GM12878 (cell line): ENCODE measurements at regions not wholly inside any gene's neighbourhood (a gene's known extent, or its start where the extent isn't known, plus 50 kb on each side); places are given as distances from the start of the nearest gene placed in this dataset.

Experiments
- CBFB ChIP-seq: IDR thresholded peaks from 2 replicates; pipeline ENCODE4 v1.6.1; 2016; ENCODE audit warnings: antibody characterized with exemption, low read depth
- EGR1 ChIP-seq, 2 experiments: IDR thresholded peaks; 1 replicate in 1 of 2; 2 replicates in 1 of 2; pipeline ENCODE4 v1.6.1; 2011 to 2012; ENCODE audit warnings: low read depth in 2 of 2, low read length in 2 of 2, borderline replicate concordance in 1 of 2, mild to moderate bottlenecking in 1 of 2, moderate library complexity in 1 of 2
- ETV6 ChIP-seq, 2 experiments: fragments of 450-650 bp in 1 of 2; IDR thresholded peaks in 1 of 2; conservative IDR thresholded peaks in 1 of 2; 2 replicates each; pipeline ENCODE4 v1.6.1; 2014; ENCODE audit warnings: antibody characterized with exemption in 1 of 2, borderline replicate concordance in 1 of 2, low read depth in 1 of 2, mild to moderate bottlenecking in 1 of 2, moderate library complexity in 1 of 2
- EZH2 ChIP-seq: IDR thresholded peaks from 2 replicates; pipeline ENCODE4 v1.6.1; 2012; ENCODE audit warnings: low read depth, mild to moderate bottlenecking, control low read depth, inconsistent platforms, low read length, borderline replicate concordance; ENCODE audit not compliant: control insufficient read depth
- HCFC1 ChIP-seq: fragments of 150-350 bp; IDR thresholded peaks from 2 replicates; pipeline ENCODE4 v1.6.1; 2014; ENCODE audit warnings: low read length
- HDAC6 ChIP-seq: fragments of 200-600 bp; sonication (generic); IDR thresholded peaks from one replicate; pipeline ENCODE4 v1.8.0; 2017; ENCODE audit warnings: antibody characterized with exemption; ENCODE audit not compliant: unreplicated experiment
- IKZF2 ChIP-seq, 2 experiments: fragments of 450-650 bp; IDR thresholded peaks; 2 replicates each; pipeline ENCODE4 v1.6.1; 2017; ENCODE audit warnings: mild to moderate bottlenecking in 2 of 2, moderate library complexity in 2 of 2
- MTA3 ChIP-seq: IDR thresholded peaks from 2 replicates; pipeline ENCODE4 v1.6.1; 2012; ENCODE audit warnings: low read length, inconsistent platforms, borderline replicate concordance
- MYC ChIP-seq: IDR thresholded peaks from 2 replicates; pipeline ENCODE4 v1.6.1; 2011; ENCODE audit warnings: mild to moderate bottlenecking, low read length, moderate library complexity, inconsistent platforms; ENCODE audit not compliant: insufficient read depth, insufficient replicate concordance, insufficient read length, severe bottlenecking
- PML ChIP-seq: IDR thresholded peaks from 2 replicates; pipeline ENCODE4 v1.6.1; 2012; ENCODE audit warnings: low read length, inconsistent platforms
- POLR2AphosphoS5 ChIP-seq: IDR thresholded peaks from 2 replicates; pipeline ENCODE4 v1.6.1; 2011; ENCODE audit warnings: mild to moderate bottlenecking, low read length, inconsistent platforms
- RAD21 ChIP-seq: IDR thresholded peaks from 2 replicates; pipeline ENCODE4 v1.6.1; 2011; ENCODE audit warnings: mild to moderate bottlenecking, low read depth, low read length, moderate library complexity; ENCODE audit not compliant: insufficient read depth
- RAD51 ChIP-seq: fragments of 450-650 bp; IDR thresholded peaks from 2 replicates; pipeline ENCODE4 v1.6.1; 2016; ENCODE audit warnings: moderate library complexity, mild to moderate bottlenecking, inconsistent platforms
- SPI1 ChIP-seq: IDR thresholded peaks from 2 replicates; pipeline ENCODE4 v1.6.1; 2011; ENCODE audit warnings: low read depth, mild to moderate bottlenecking, low read length, moderate library complexity, borderline replicate concordance; ENCODE audit not compliant: insufficient read depth
- SREBF2 ChIP-seq: IDR thresholded peaks from 2 replicates; pipeline ENCODE4 v1.6.1; 2012; ENCODE audit warnings: mild to moderate bottlenecking, low read length
- ZNF207 ChIP-seq: fragments of 450-650 bp; IDR thresholded peaks from 2 replicates; pipeline ENCODE4 v1.6.1; 2014; ENCODE audit warnings: antibody characterized with exemption, mild to moderate bottlenecking, borderline replicate concordance
- ZNF24 ChIP-seq: fragments of 450-650 bp; IDR thresholded peaks from 2 replicates; pipeline ENCODE4 v1.6.1; 2017; ENCODE audit warnings: antibody characterized with exemption, mild to moderate bottlenecking
- ZNF274 ChIP-seq: IDR thresholded peaks from one replicate; pipeline ENCODE4 v1.8.0; 2011; ENCODE audit not compliant: insufficient read length, insufficient read depth
- TF ChIP-seq, protein P1 (sequence below): fragments of 150-350 bp; IDR thresholded peaks from 2 replicates; pipeline ENCODE4 v1.6.1; 2014; ENCODE audit warnings: mild to moderate bottlenecking, low read depth, low read length
- TF ChIP-seq, protein P2 (sequence below): fragments of 450-650 bp; IDR thresholded peaks from 2 replicates; pipeline ENCODE4 v1.6.1; 2017; ENCODE audit warnings: low read depth, mild to moderate bottlenecking, moderate library complexity
- TF ChIP-seq, protein P3 (sequence below): IDR thresholded peaks from 2 replicates; pipeline ENCODE4 v1.6.1; 2012; ENCODE audit warnings: low read depth, low read length, improper control_type of control experiment
- TF ChIP-seq, protein P4 (sequence below): fragments of 450-650 bp; IDR thresholded peaks from 2 replicates; pipeline ENCODE4 v1.6.1; 2017; ENCODE audit warnings: borderline replicate concordance
- TF ChIP-seq, protein P5 (sequence below): fragments of 450-650 bp; IDR thresholded peaks from 2 replicates; pipeline ENCODE4 v1.6.1; 2017; ENCODE audit warnings: mild to moderate bottlenecking

DNA sequence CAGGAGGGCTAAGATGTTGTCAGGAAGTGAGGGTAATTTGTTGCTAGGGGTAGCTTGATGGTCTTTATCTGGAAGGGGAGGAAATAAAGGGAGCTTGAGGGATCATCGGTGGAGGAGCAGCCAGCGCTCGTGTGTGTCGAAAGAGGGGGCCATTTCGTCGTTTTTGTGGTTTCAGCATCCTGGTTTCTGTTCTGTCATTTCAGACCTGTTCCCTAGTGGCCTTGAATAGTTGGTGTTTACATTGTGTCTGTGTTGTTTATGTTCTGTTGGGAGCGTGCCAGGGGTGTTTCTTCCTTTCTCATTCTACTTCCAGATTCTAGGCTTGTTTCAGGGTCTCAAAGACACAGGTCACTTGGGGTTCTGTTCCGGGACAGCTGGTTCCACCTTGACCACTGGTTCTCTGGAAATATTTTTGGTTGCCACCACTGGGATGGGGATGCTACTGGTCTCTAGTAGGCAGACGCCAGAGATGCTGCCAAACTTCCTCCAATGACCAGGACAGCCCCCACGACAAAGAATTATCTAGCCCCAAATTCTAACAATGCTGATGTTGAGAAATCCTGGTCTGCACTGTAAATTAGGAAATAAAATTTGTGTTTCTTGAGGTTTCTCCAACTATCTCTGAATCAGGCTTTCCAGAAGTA, 113.9 kb upstream of the NAA20 start (continued):
- TF ChIP-seq, protein P1, sequence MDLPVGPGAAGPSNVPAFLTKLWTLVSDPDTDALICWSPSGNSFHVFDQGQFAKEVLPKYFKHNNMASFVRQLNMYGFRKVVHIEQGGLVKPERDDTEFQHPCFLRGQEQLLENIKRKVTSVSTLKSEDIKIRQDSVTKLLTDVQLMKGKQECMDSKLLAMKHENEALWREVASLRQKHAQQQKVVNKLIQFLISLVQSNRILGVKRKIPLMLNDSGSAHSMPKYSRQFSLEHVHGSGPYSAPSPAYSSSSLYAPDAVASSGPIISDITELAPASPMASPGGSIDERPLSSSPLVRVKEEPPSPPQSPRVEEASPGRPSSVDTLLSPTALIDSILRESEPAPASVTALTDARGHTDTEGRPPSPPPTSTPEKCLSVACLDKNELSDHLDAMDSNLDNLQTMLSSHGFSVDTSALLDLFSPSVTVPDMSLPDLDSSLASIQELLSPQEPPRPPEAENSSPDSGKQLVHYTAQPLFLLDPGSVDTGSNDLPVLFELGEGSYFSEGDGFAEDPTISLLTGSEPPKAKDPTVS, result no peak
- TF ChIP-seq ETV6 (conservative IDR thresholded peaks at IDR 0.05 in 1 of 2, IDR thresholded peaks at IDR 0.05 in 1 of 2; ENCODE audit: borderline replicate concordance in 1 of 2, low read depth in 1 of 2), result peak in 1 of 2 experiments; percentile 71; a peak in 1 of 4 replicates
- TF ChIP-seq, protein P2, sequence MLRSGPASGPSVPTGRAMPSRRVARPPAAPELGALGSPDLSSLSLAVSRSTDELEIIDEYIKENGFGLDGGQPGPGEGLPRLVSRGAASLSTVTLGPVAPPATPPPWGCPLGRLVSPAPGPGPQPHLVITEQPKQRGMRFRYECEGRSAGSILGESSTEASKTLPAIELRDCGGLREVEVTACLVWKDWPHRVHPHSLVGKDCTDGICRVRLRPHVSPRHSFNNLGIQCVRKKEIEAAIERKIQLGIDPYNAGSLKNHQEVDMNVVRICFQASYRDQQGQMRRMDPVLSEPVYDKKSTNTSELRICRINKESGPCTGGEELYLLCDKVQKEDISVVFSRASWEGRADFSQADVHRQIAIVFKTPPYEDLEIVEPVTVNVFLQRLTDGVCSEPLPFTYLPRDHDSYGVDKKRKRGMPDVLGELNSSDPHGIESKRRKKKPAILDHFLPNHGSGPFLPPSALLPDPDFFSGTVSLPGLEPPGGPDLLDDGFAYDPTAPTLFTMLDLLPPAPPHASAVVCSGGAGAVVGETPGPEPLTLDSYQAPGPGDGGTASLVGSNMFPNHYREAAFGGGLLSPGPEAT, result 0 out of 2 replicates have a peak, but pooled peaks have one; percentile 55
- TF ChIP-seq ZNF274, result no peak
- TF ChIP-seq, protein P3, sequence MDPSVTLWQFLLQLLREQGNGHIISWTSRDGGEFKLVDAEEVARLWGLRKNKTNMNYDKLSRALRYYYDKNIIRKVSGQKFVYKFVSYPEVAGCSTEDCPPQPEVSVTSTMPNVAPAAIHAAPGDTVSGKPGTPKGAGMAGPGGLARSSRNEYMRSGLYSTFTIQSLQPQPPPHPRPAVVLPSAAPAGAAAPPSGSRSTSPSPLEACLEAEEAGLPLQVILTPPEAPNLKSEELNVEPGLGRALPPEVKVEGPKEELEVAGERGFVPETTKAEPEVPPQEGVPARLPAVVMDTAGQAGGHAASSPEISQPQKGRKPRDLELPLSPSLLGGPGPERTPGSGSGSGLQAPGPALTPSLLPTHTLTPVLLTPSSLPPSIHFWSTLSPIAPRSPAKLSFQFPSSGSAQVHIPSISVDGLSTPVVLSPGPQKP, result no peak
- TF ChIP-seq SREBF2, result no peak
- TF ChIP-seq SPI1, result peak; percentile 40; the same call in 1 of the 2 replicates
- TF ChIP-seq EZH2, result no peak
- no peak for TF ChIP-seq PML
- no peak for TF ChIP-seq HCFC1
- no peak for TF ChIP-seq MYC
- no peak for TF ChIP-seq EGR1 (IDR thresholded peaks at IDR 0.05; ENCODE audit: borderline replicate concordance in 1 of 2, low read depth in 2 of 2, low read length in 2 of 2)
- TF ChIP-seq POLR2AphosphoS5, result no peak
- peak; percentile 84 for TF ChIP-seq RAD21
- TF ChIP-seq, protein P4, sequence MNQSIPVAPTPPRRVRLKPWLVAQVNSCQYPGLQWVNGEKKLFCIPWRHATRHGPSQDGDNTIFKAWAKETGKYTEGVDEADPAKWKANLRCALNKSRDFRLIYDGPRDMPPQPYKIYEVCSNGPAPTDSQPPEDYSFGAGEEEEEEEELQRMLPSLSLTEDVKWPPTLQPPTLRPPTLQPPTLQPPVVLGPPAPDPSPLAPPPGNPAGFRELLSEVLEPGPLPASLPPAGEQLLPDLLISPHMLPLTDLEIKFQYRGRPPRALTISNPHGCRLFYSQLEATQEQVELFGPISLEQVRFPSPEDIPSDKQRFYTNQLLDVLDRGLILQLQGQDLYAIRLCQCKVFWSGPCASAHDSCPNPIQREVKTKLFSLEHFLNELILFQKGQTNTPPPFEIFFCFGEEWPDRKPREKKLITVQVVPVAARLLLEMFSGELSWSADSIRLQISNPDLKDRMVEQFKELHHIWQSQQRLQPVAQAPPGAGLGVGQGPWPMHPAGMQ, result no peak
- peak; percentile 82 to 92 for TF ChIP-seq IKZF2 (IDR thresholded peaks at IDR 0.05)
- no peak for TF ChIP-seq MTA3
- no peak for TF ChIP-seq HDAC6
- no peak for TF ChIP-seq ZNF24
- TF ChIP-seq ZNF207, result no peak
- TF ChIP-seq, protein P5, sequence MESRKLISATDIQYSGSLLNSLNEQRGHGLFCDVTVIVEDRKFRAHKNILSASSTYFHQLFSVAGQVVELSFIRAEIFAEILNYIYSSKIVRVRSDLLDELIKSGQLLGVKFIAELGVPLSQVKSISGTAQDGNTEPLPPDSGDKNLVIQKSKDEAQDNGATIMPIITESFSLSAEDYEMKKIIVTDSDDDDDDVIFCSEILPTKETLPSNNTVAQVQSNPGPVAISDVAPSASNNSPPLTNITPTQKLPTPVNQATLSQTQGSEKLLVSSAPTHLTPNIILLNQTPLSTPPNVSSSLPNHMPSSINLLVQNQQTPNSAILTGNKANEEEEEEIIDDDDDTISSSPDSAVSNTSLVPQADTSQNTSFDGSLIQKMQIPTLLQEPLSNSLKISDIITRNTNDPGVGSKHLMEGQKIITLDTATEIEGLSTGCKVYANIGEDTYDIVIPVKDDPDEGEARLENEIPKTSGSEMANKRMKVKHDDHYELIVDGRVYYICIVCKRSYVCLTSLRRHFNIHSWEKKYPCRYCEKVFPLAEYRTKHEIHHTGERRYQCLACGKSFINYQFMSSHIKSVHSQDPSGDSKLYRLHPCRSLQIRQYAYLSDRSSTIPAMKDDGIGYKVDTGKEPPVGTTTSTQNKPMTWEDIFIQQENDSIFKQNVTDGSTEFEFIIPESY, result no peak
- TF ChIP-seq CBFB, result peak; percentile 70; the same call in 1 of the 2 replicates
- TF ChIP-seq RAD51, result no peak
